Mesendoderm (in vitro differentiated cells): ENCODE measurements at regions not wholly inside any gene's neighbourhood (a gene's known extent, or its start where the extent isn't known, plus 50 kb on each side); places are given as distances from the start of the nearest gene placed in this dataset.

Experiments
- DNase-seq: peaks from one replicate; pipeline ENCODE4 v3.0.0; 2013
- H2AK5ac ChIP-seq: 2 replicates; pipeline ENCODE4 v1.6.1; 2013; ENCODE audit warnings: low read length, inconsistent platforms
- H2BK120ac ChIP-seq: 2 replicates; pipeline ENCODE4 v1.6.1; 2013; ENCODE audit warnings: low read depth, mild to moderate bottlenecking, low read length, moderate library complexity, mixed read lengths
- H2BK15ac ChIP-seq: replicated peaks from 2 replicates; pipeline ENCODE4 v1.6.1; 2013; ENCODE audit warnings: low read depth, mild to moderate bottlenecking, moderate library complexity
- H2BK5ac ChIP-seq: 2 replicates; pipeline ENCODE4 v1.6.1; 2013; ENCODE audit warnings: low read length, inconsistent platforms
- H3K18ac ChIP-seq: 2 replicates; pipeline ENCODE4 v1.6.1; 2013; ENCODE audit warnings: mild to moderate bottlenecking, low read length, mixed read lengths
- H3K23ac ChIP-seq: one replicate; pipeline ENCODE4 v1.6.1; 2013; ENCODE audit warnings: low read length
- H3K27ac ChIP-seq: 2 replicates; pipeline ENCODE4 v1.5.1; 2013; ENCODE audit warnings: low read depth, mild to moderate bottlenecking, inconsistent platforms, low read length, moderate library complexity
- H3K27me3 ChIP-seq: 2 replicates; pipeline ENCODE4 v1.6.1; 2013; ENCODE audit warnings: low read length, control low read depth, mild to moderate bottlenecking, inconsistent platforms; ENCODE audit not compliant: insufficient read depth, poor library complexity
- H3K36me3 ChIP-seq: 2 replicates; pipeline ENCODE4 v1.6.1; 2013; ENCODE audit warnings: low read length, inconsistent platforms; ENCODE audit not compliant: control insufficient read depth, insufficient read depth
- H3K4ac ChIP-seq: one replicate; pipeline ENCODE4 v1.6.1; 2013; ENCODE audit warnings: low read depth, mild to moderate bottlenecking, low read length, moderate library complexity
- H3K4me1 ChIP-seq: 2 replicates; pipeline ENCODE4 v1.6.1; 2013; ENCODE audit warnings: low read depth, low read length, inconsistent platforms; ENCODE audit not compliant: control insufficient read depth
- H3K4me2 ChIP-seq: 2 replicates; pipeline ENCODE4 v1.6.1; 2013; ENCODE audit warnings: low read length
- H3K4me3 ChIP-seq: 2 replicates; pipeline ENCODE4 v1.5.1; 2013; ENCODE audit warnings: mild to moderate bottlenecking, low read length
- H3K56ac ChIP-seq: one replicate; pipeline ENCODE4 v1.6.1; 2013; ENCODE audit warnings: low read length
- H3K79me1 ChIP-seq: 2 replicates; pipeline ENCODE4 v1.6.1; 2013; ENCODE audit warnings: low read length, inconsistent platforms
- H3K79me2 ChIP-seq: 2 replicates; pipeline ENCODE4 v1.6.1; 2013; ENCODE audit warnings: mild to moderate bottlenecking, low read length; ENCODE audit not compliant: control insufficient read depth, insufficient read depth
- H3K9ac ChIP-seq: 2 replicates; pipeline ENCODE4 v1.6.1; 2013; ENCODE audit warnings: low read length, inconsistent platforms
- H4K5ac ChIP-seq: one replicate; pipeline ENCODE4 v1.6.1; 2013; ENCODE audit warnings: low read length
- H4K8ac ChIP-seq: one replicate; pipeline ENCODE4 v1.6.1; 2013; ENCODE audit warnings: low read depth, mild to moderate bottlenecking, control low read depth, low read length, moderate library complexity
- WGBS: extraction: QIAGEN DNeasy Blood & Tissue Kit; methylation state at CpG from one replicate; pipeline ENCODE4 v1.1.7; 2013; ENCODE audit warnings: low lambda C conversion rate, missing lambda C conversion rate; ENCODE audit not compliant: insufficient coverage; ENCODE audit errors: extremely low coverage; 5-methylcytosine and 5-hydroxymethylcytosine counted together

DNA sequence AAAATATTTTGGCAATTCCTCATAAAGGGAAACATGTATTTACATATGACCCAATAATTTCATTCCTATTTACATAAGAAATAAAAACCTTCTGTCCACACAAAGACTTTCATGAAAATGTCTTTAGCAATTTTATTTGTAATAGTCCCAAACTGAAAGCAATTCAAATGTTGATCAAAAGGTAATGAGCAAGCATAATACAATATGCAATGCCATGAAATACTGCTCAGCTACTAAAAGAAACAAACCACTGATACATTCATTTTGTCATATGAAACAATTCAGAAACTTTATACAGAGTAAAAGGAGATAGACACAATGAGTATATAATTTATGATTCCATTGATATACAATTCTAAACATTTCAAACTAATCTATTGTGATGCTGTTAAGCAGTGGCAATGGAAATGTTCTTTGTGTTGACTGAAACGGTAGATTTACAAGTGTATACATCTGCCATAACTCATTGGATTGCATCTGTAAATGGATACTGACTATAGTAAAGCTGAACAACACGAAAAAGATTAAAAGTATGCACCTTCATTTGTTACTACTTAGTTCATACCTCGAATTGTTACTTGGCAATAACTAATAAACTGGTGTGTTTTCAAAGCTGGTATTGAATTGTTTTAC lies 335.6 kb downstream of the GASK1B start:
- Histone ChIP-seq H3K4ac (no peak overlapping the region), H3K79me2 (no peaks in the 10 kb centered on the region), H3K4me1 (no peaks in the 10 kb centered on the region), H3K9ac (no peak overlapping the region), H2BK120ac (no peak overlapping the region), H2BK5ac (no peak overlapping the region), H3K56ac (no peak overlapping the region), H4K8ac (no peak overlapping the region), H3K4me2 (no peak overlapping the region), H3K27me3 (no peaks in the 10 kb centered on the region), H3K18ac (no peak overlapping the region), H3K4me3 (no peak overlapping the region), H2BK15ac (no peak overlapping the region), H3K27ac (no peak overlapping the region), H3K23ac (no peak overlapping the region), H3K36me3 (no peaks in the 10 kb centered on the region), H3K79me1 (no peaks in the 10 kb centered on the region), H4K5ac (no peak overlapping the region), H2AK5ac (no peak overlapping the region)
- no peak for DNase-seq
- no CpG with 5 or more reads among the region's 3 CpGs for WGBS

DNA sequence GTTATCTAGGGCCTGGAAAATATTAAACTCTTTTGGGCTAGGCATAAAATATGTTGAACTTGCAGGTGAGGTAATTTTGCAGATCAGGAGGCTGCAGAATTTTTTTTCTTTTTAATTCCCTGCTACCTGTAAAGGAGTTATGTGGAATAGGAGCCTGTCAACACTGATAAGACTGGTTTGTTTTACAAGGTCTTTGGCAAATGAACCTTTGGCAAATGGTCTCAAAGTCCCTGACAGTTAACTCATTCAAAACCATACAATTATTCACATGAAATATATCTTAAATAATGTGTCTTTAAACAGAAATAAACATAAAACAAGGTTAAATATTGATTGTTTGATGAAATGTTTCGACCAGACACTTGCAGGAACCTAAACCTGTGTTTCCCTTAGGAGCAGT lies 340.2 kb downstream of the GASK1B start:
- Histone ChIP-seq H2BK5ac (no peak overlapping the region), H3K56ac (no peak overlapping the region), H3K23ac (no peak overlapping the region), H3K4ac (no peak overlapping the region), H2AK5ac (no peak overlapping the region), H3K79me1 (no peaks in the 10 kb centered on the region), H3K4me1 (no peaks in the 10 kb centered on the region), H3K9ac (no peak overlapping the region), H4K5ac (no peak overlapping the region), H3K27me3 (no peaks in the 10 kb centered on the region), H3K36me3 (no peaks in the 10 kb centered on the region), H4K8ac (no peak overlapping the region), H3K4me3 (no peak overlapping the region), H3K79me2 (no peaks in the 10 kb centered on the region), H3K18ac (no peak overlapping the region), H3K27ac (no peak overlapping the region), H2BK120ac (no peak overlapping the region), H2BK15ac (no peak overlapping the region), H3K4me2 (no peak overlapping the region)
- no peak for DNase-seq
- WGBS: no CpG with 5 or more reads among the region's 1 CpG

DNA sequence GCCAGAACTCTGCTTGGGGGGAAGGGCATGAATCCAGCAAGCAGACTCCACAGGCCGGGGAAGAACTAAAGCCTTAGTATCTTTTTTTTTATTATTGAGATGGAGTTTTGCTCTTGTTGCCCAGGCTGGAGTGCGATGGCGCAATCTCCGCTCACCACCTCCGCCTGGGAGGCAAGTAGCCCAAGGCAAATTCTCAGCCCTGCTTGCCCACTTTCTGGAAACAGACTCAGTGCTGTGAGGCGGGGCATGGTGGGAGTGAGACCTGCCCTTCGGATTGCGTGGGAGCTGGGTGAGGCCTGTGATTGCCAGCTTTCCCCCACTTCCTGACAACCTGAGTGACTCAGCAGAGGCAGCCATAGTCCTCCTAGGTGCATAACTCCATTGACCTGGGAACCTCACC lies 348.8 kb downstream of the GASK1B start:
- H2BK120ac ChIP-seq: no peak overlapping the region
- no peaks in the 10 kb centered on the region for H3K79me1 ChIP-seq
- no peaks in the 10 kb centered on the region for H3K27me3 ChIP-seq
- no peak overlapping the region for H4K8ac ChIP-seq
- H3K36me3 ChIP-seq: no peaks in the 10 kb centered on the region
- no peak overlapping the region for H3K4ac ChIP-seq
- no peak overlapping the region for H2BK5ac ChIP-seq
- no peaks in the 10 kb centered on the region for H3K79me2 ChIP-seq
- no CpG with 5 or more reads among the region's 8 CpGs for WGBS
- H3K4me1 ChIP-seq: no peaks in the 10 kb centered on the region
- no peak overlapping the region for H3K4me2 ChIP-seq
- H3K56ac ChIP-seq: no peak overlapping the region
- H3K23ac ChIP-seq: no peak overlapping the region
- H3K18ac ChIP-seq: no peak overlapping the region
- H2AK5ac ChIP-seq: no peak overlapping the region
- H2BK15ac ChIP-seq: no peak overlapping the region
- DNase-seq: no peak
- H4K5ac ChIP-seq: no peak overlapping the region
- no peak overlapping the region for H3K4me3 ChIP-seq
- H3K9ac ChIP-seq: no peak overlapping the region
- H3K27ac ChIP-seq: no peak overlapping the region

DNA sequence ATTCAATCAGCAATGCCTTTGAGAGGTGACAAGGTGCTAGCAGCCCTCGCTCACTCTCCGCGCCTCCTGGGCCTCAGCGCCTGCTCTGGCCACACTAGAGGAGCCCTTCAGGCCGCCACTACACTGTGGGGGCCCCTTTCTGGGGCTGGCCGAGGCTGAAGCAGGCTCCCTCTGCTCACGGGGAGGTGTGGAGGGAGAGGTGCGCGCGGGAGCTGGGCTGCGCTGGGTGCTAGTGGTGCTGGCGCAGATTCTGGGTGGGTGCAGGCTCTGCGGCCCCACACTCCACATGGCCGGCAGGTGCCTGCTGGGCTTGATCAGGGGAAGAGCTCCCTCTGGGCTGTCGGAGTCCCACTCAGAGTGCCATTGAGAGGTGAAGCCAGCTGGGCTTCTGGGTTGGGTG lies 351.0 kb downstream of the GASK1B start:
- no peak overlapping the region for H3K4me2 ChIP-seq
- H4K5ac ChIP-seq: no peak overlapping the region
- no peak overlapping the region for H3K9ac ChIP-seq
- H3K27ac ChIP-seq: no peak overlapping the region
- H3K18ac ChIP-seq: no peak overlapping the region
- H2BK15ac ChIP-seq: no peak overlapping the region
- DNase-seq: no peak
- no peak overlapping the region for H3K4me3 ChIP-seq
- H2BK120ac ChIP-seq: no peak overlapping the region
- no peak overlapping the region for H3K4ac ChIP-seq
- no peak overlapping the region for H3K23ac ChIP-seq
- H4K8ac ChIP-seq: no peak overlapping the region
- H3K79me1 ChIP-seq: no peaks in the 10 kb centered on the region
- H3K27me3 ChIP-seq: no peaks in the 10 kb centered on the region
- no CpG with 5 or more reads among the region's 15 CpGs for WGBS
- H3K56ac ChIP-seq: no peak overlapping the region
- no peak overlapping the region for H2AK5ac ChIP-seq
- no peaks in the 10 kb centered on the region for H3K4me1 ChIP-seq
- H3K36me3 ChIP-seq: no peaks in the 10 kb centered on the region
- H3K79me2 ChIP-seq: no peaks in the 10 kb centered on the region
- no peak overlapping the region for H2BK5ac ChIP-seq

DNA sequence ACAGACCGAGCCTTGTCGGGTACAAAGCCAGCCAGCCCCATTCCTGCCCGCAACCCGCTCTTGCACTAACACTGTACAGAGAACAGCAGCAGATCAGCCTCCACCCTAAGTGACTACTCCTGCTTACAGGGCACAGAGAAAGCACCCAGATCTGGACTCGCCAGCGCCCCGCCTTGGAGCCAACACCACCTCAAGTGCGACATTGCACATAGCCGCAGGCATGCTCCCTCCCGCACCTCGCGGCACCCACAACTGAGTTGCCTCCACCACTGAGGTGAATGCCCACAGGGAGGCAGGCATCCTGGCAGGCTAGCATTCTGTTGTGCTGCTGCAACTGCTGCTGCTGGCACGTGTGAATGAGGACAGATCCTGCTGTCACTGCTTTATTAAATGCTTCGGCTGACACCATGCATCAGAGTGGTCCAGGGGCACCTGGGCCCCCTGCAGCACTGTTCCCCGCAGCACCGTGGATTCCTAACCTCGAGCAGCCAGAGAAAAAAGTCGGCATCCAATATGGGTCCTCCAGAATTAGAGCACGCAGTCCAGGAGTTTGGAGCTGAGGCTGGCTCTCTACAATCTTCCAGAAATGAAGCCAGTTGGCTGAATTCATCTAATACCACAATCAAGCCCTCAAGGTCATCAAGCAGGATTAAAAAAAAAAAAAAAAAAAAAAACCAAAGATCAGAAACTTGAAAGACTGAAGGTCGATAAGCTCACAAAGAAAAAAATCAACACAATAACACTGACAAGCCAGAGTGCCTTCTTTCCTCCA lies 352.9 kb downstream of the GASK1B start:
- H3K4ac ChIP-seq: no peak overlapping the region
- H3K4me2 ChIP-seq: no peak overlapping the region
- H3K27ac ChIP-seq: no peak overlapping the region
- no peak overlapping the region for H4K5ac ChIP-seq
- H2BK120ac ChIP-seq: no peak overlapping the region
- no peaks in the 10 kb centered on the region for H3K36me3 ChIP-seq
- H3K4me1 ChIP-seq: no peaks in the 10 kb centered on the region
- no peaks in the 10 kb centered on the region for H3K27me3 ChIP-seq
- no peak overlapping the region for H3K9ac ChIP-seq
- no peaks in the 10 kb centered on the region for H3K79me1 ChIP-seq
- H3K4me3 ChIP-seq: no peak overlapping the region
- no peak for DNase-seq
- no peak overlapping the region for H3K56ac ChIP-seq
- H2BK5ac ChIP-seq: no peak overlapping the region
- H3K79me2 ChIP-seq: no peaks in the 10 kb centered on the region
- no peak overlapping the region for H4K8ac ChIP-seq
- no peak overlapping the region for H3K23ac ChIP-seq
- H2AK5ac ChIP-seq: no peak overlapping the region
- WGBS: no CpG with 5 or more reads among the region's 20 CpGs
- no peak overlapping the region for H3K18ac ChIP-seq
- H2BK15ac ChIP-seq: no peak overlapping the region
